ENCODE measurements at regions not wholly inside any gene's neighbourhood (a gene's known extent, or its start where the extent isn't known, plus 50 kb on each side); places are given as distances from the start of the nearest gene placed in this dataset.

DNA sequence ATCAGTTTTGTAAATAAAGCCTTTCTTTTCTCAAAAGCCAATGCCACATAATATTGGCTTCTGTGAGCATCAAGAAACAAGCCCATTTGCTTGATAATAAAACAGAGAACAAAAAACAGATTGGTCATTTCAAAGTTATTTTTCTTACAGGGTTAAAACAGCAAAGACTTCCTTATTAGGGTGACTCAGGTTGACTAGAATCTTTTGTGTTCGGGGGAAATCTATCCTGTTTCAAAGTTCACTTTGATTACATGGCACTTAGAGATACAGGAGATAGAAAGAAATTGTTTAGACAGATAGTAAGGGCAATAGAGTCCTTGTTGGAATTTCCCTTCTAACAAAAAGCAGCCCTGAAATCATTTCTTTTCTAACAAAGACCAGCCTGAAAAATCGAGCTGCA lies 170.0 kb upstream of the GLRA2 start:
- TF ChIP-seq POLR2A (IDR thresholded peaks at IDR 0.05; ENCODE audit: low read depth, low read length) (no peak), TAF1 (IDR thresholded peaks at IDR 0.05; ENCODE audit: borderline replicate concordance, low read depth, low read length) (no peak), POLR2AphosphoS5 (IDR thresholded peaks at IDR 0.05; ENCODE audit: low read depth, low read length) (no peak)

Measured in GM12892 (cell line).